CD1c-positive myeloid dendritic cell (primary cell): ENCODE measurements at regions not wholly inside any gene's neighbourhood (a gene's known extent, or its start where the extent isn't known, plus 50 kb on each side); places are given as distances from the start of the nearest gene placed in this dataset.
"Not testable (repeated sequence)": the region's sequence is repeated elsewhere in the genome, so short reads cannot be mapped to it uniquely, and the experiment has no call there.

ENCODE experiments used
- DNase-seq: peaks from one replicate; pipeline ENCODE4 v3.0.0-alpha.2; 2016; ENCODE audit errors: extremely low spot score

GRCh38 chr4:43435291-43435690, 542.8 kb downstream of the GRXCR1 start:
- DNase-seq, result no peak

GRCh38 chr4:43452948-43453347, 560.4 kb downstream of the GRXCR1 start:
- no peak for DNase-seq

- DNase-seq, result no peak
Measured at GRCh38 chr4:43456383-43456782, 563.9 kb downstream of the GRXCR1 start.

- no peak for DNase-seq
Measured at GRCh38 chr4:43457866-43458265, 565.4 kb downstream of the GRXCR1 start.

- DNase-seq, result no peak
Measured at GRCh38 chr4:43458293-43458692, 565.8 kb downstream of the GRXCR1 start.

- no peak for DNase-seq
Measured at GRCh38 chr4:43471950-43472349, 579.4 kb downstream of the GRXCR1 start.

GRCh38 chr4:43481526-43481925, 589.0 kb downstream of the GRXCR1 start:
- no peak for DNase-seq

- no peak for DNase-seq
Measured at GRCh38 chr4:43485196-43485595, 592.7 kb downstream of the GRXCR1 start.

- no peak for DNase-seq
Measured at GRCh38 chr4:43496188-43496587, 603.7 kb downstream of the GRXCR1 start.

- no peak for DNase-seq
Measured at GRCh38 chr4:43496602-43497001, 604.1 kb downstream of the GRXCR1 start.

GRCh38 chr4:43505823-43506222, 613.3 kb downstream of the GRXCR1 start:
- DNase-seq, result not testable (repeated sequence)

- no peak for DNase-seq
Measured at GRCh38 chr4:43512253-43512652, 619.7 kb downstream of the GRXCR1 start.

GRCh38 chr4:43525646-43526045, 633.1 kb downstream of the GRXCR1 start:
- DNase-seq, result no peak

GRCh38 chr4:43547561-43547960, 655.0 kb downstream of the GRXCR1 start:
- no peak for DNase-seq

- no peak for DNase-seq
Measured at GRCh38 chr4:43550981-43551627, 658.6 kb downstream of the GRXCR1 start.

GRCh38 chr4:43556262-43556661, 663.7 kb downstream of the GRXCR1 start:
- no peak for DNase-seq

GRCh38 chr4:43560047-43560446, 667.5 kb downstream of the GRXCR1 start:
- no peak for DNase-seq

- no peak for DNase-seq
Measured at GRCh38 chr4:43564107-43564506, 671.6 kb downstream of the GRXCR1 start.

- no peak for DNase-seq
Measured at GRCh38 chr4:43564591-43564990, 672.1 kb downstream of the GRXCR1 start.

- no peak for DNase-seq
Measured at GRCh38 chr4:43567644-43568043, 675.1 kb downstream of the GRXCR1 start.

- DNase-seq, result no peak
Measured at GRCh38 chr4:43586813-43587212, 694.3 kb downstream of the GRXCR1 start.

- DNase-seq, result no peak
Measured at GRCh38 chr4:43587758-43588157, 695.2 kb downstream of the GRXCR1 start.

- no peak for DNase-seq
Measured at GRCh38 chr4:43607400-43607799, 714.9 kb downstream of the GRXCR1 start.

- no peak for DNase-seq
Measured at GRCh38 chr4:43607827-43608461, 715.4 kb downstream of the GRXCR1 start.
